ENCODE measurements at regions not wholly inside any gene's neighbourhood (a gene's known extent, or its start where the extent isn't known, plus 50 kb on each side); places are given as distances from the start of the nearest gene placed in this dataset.

- TF ChIP-seq POLR2A (IDR thresholded peaks at IDR 0.05) = no peak
- no peak for TF ChIP-seq CTCF (IDR thresholded peaks at IDR 0.05)
- 7 to 21% methylated on average over 3 of the region's 3 CpGs for WGBS, 2 donors
Observed at GRCh38 chr3:18900994-18901393, 247.3 kb upstream of the KCNH8 start.

GRCh38 chr3:18898911-18899310, 249.4 kb upstream of the KCNH8 start:
- no peak for DNase-seq
- no peak for TF ChIP-seq CTCF (IDR thresholded peaks at IDR 0.05)
- TF ChIP-seq POLR2A (IDR thresholded peaks at IDR 0.05) = no peak
- H3K27ac ChIP-seq = no peak overlapping the region
- H3K4me3 ChIP-seq = no peak overlapping the region
- no peaks in the 10 kb centered on the region for H3K9me3 ChIP-seq
- intact Hi-C loops (cut with DNase I) = no loop called here
- H3K4me1 ChIP-seq = no peaks in the 10 kb centered on the region
- H3K36me3 ChIP-seq = no peaks in the 10 kb centered on the region
- no peaks in the 10 kb centered on the region for H3K27me3 ChIP-seq
- WGBS, 2 donors = 73 to 76% methylated on average over 1 of the region's 1 CpG

More at GRCh38 chr3:18900994-18901393, 247.3 kb upstream of the KCNH8 start:
- DNase-seq = no peak
- Histone ChIP-seq H3K9me3 (no peaks in the 10 kb centered on the region), H3K4me3 (no peak overlapping the region), H3K27me3 (no peaks in the 10 kb centered on the region), H3K4me1 (no peaks in the 10 kb centered on the region), H3K36me3 (no peaks in the 10 kb centered on the region), H3K27ac (no peak overlapping the region)
- intact Hi-C loops (cut with DNase I) = no loop called here

- H3K9me3 ChIP-seq = no peaks in the 10 kb centered on the region
- H3K27me3 ChIP-seq = peaks cover 0 to 10% (median 0%) of the 10 kb centered on the region in 4 donors
- no peak for DNase-seq
- intact Hi-C loops (cut with DNase I) = no loop called here
- no peaks in the 10 kb centered on the region for H3K4me1 ChIP-seq
- no peaks in the 10 kb centered on the region for H3K36me3 ChIP-seq
- WGBS, 2 donors = 41 to 50% methylated on average over 1 of the region's 1 CpG
- no peak overlapping the region for H3K27ac ChIP-seq
- no peak overlapping the region for H3K4me3 ChIP-seq
- TF ChIP-seq CTCF (IDR thresholded peaks at IDR 0.05) (no peak), POLR2A (IDR thresholded peaks at IDR 0.05) (no peak)
Observed at GRCh38 chr3:18892756-18893155, 255.6 kb upstream of the KCNH8 start.

GRCh38 chr3:18892047-18892446, 256.3 kb upstream of the KCNH8 start:
- no peak for DNase-seq
- Histone ChIP-seq H3K27me3 (peaks cover 0 to 10% (median 0%) of the 10 kb centered on the region in 4 donors), H3K36me3 (no peaks in the 10 kb centered on the region), H3K9me3 (no peaks in the 10 kb centered on the region), H3K4me1 (no peaks in the 10 kb centered on the region), H3K27ac (no peak overlapping the region), H3K4me3 (no peak overlapping the region)
- TF ChIP-seq CTCF (IDR thresholded peaks at IDR 0.05) = no peak
- TF ChIP-seq POLR2A (IDR thresholded peaks at IDR 0.05) = no peak
- intact Hi-C loops (cut with DNase I) = no loop called here
- 74 to 94% methylated on average over 2 of the region's 2 CpGs for WGBS, 2 donors

- Histone ChIP-seq H3K9me3 (no peaks in the 10 kb centered on the region), H3K27me3 (peaks cover 0 to 10% (median 0%) of the 10 kb centered on the region in 4 donors), H3K36me3 (no peaks in the 10 kb centered on the region), H3K4me1 (no peaks in the 10 kb centered on the region), H3K4me3 (no peak overlapping the region), H3K27ac (no peak overlapping the region)
- DNase-seq = no peak
- intact Hi-C loops (cut with DNase I) = no loop called here
- 52 to 60% methylated on average over 6 of the region's 6 CpGs for WGBS, 2 donors
- TF ChIP-seq POLR2A (IDR thresholded peaks at IDR 0.05) (no peak), CTCF (IDR thresholded peaks at IDR 0.05) (no peak)
Observed at GRCh38 chr3:18891641-18892040, 256.7 kb upstream of the KCNH8 start.

Data from esophagus squamous epithelium (tissue), 5 donors.